Osteoblast (primary cell): ENCODE measurements at regions not wholly inside any gene's neighbourhood (a gene's known extent, or its start where the extent isn't known, plus 50 kb on each side); places are given as distances from the start of the nearest gene placed in this dataset.

Source experiments
- DNase-seq: peaks from one replicate; pipeline ENCODE4 v3.0.0; 2011; ENCODE audit warnings: low spot score, mixed read lengths; ENCODE audit not compliant: insufficient read length; ENCODE audit errors: missing footprints
- H2AFZ ChIP-seq: 2 replicates; pipeline ENCODE4 v1.6.0; 2011; ENCODE audit warnings: mild to moderate bottlenecking, low read length
- H3K27ac ChIP-seq: 2 replicates; pipeline ENCODE4 v1.5.1; 2011; ENCODE audit warnings: mild to moderate bottlenecking, low read depth, low read length, moderate library complexity
- H3K27me3 ChIP-seq: 2 replicates; pipeline ENCODE4 v1.6.0; 2012; ENCODE audit warnings: mild to moderate bottlenecking, control low read depth, inconsistent platforms, low read length, moderate library complexity; ENCODE audit not compliant: insufficient read depth
- H3K36me3 ChIP-seq: 2 replicates; pipeline ENCODE4 v1.5.1; 2011; ENCODE audit warnings: mild to moderate bottlenecking, low read length, control low read depth, moderate library complexity; ENCODE audit not compliant: insufficient read depth
- H3K4me1 ChIP-seq: 2 replicates; pipeline ENCODE4 v1.5.1; 2011; ENCODE audit warnings: mild to moderate bottlenecking, low read length, control low read depth, moderate library complexity; ENCODE audit not compliant: insufficient read depth
- H3K4me2 ChIP-seq: 2 replicates; pipeline ENCODE4 v1.6.0; 2011; ENCODE audit warnings: mild to moderate bottlenecking, low read length; ENCODE audit not compliant: insufficient read depth
- H3K4me3 ChIP-seq: fragments of 200-600 bp; sonication (generic); 3 replicates; pipeline ENCODE4 v1.5.1; 2012; ENCODE audit warnings: mild to moderate bottlenecking, low read length, inconsistent platforms; ENCODE audit not compliant: insufficient read depth
- H3K79me2 ChIP-seq: 2 replicates; pipeline ENCODE4 v1.6.0; 2012; ENCODE audit warnings: mild to moderate bottlenecking, low read length, control low read depth, inconsistent platforms; ENCODE audit not compliant: insufficient read depth
- H3K9me3 ChIP-seq: 2 replicates; pipeline ENCODE4 v1.5.1; 2011; ENCODE audit warnings: low read depth, low read length, control low read depth
- H4K20me1 ChIP-seq: 2 replicates; pipeline ENCODE4 v1.6.0; 2012; ENCODE audit warnings: mild to moderate bottlenecking, low read length, control low read depth; ENCODE audit not compliant: insufficient read depth
- TF ChIP-seq, protein P1 (sequence below): IDR thresholded peaks from 2 replicates; pipeline ENCODE4 v1.5.1; 2011; ENCODE audit warnings: mild to moderate bottlenecking, low read depth, low read length, moderate library complexity; ENCODE audit errors: extremely low read depth

DNA sequence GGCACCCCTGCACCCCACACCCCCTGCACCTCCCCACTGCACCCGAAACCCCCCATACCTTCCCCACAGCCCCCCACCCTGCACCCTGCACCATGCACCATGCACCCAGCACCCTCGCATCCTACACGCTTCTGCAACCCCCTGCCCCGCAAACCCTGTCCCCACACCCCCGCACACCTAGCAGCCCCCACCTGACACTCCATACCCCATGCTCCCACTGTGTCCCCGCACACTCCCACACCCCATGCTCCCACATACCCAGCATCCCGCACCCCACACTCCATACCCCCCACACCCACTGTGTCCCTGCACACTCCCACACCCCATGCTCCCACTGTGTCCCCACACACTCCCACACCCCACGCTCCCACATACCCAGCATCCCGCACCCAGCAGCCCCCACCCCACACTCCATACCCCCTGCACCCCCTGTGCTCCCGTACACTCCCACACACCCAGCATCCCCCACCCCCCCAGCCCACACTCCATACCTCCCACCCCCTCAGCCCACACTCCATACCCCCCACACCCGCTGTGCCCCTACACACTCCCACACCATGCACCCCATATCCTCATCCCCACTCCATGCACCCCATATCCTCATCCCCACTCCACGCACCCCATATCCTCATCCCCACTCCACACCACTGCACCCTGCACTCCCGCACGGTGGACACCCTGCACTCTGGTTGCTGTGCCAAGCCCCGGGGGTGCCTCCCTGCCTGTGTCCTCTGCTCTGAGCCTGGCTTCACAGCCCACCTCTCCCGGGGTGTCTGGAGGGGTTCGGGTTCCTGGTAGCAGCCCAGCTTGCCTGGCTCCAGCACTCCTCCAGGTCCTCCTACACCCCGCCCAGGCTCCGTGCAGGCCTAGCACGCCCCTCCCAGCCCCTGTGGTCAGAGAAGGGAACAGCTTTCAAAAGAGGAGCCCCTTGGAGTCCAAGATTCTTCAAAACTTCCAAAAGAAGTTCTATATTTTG, 93.9 kb upstream of the CTDP1 start:
- Histone ChIP-seq H2AFZ (no peak overlapping the region), H3K4me3 (no peak overlapping the region), H3K27me3 (no peaks in the 10 kb centered on the region), H3K9me3 (no peaks in the 10 kb centered on the region), H4K20me1 (no peaks in the 10 kb centered on the region), H3K4me2 (no peak overlapping the region), H3K79me2 (no peaks in the 10 kb centered on the region), H3K4me1 (peaks cover 16% of the 10 kb centered on the region), H3K36me3 (no peaks in the 10 kb centered on the region), H3K27ac (no peak overlapping the region)
- peak; percentile 86 for DNase-seq
- TF ChIP-seq, protein P1, sequence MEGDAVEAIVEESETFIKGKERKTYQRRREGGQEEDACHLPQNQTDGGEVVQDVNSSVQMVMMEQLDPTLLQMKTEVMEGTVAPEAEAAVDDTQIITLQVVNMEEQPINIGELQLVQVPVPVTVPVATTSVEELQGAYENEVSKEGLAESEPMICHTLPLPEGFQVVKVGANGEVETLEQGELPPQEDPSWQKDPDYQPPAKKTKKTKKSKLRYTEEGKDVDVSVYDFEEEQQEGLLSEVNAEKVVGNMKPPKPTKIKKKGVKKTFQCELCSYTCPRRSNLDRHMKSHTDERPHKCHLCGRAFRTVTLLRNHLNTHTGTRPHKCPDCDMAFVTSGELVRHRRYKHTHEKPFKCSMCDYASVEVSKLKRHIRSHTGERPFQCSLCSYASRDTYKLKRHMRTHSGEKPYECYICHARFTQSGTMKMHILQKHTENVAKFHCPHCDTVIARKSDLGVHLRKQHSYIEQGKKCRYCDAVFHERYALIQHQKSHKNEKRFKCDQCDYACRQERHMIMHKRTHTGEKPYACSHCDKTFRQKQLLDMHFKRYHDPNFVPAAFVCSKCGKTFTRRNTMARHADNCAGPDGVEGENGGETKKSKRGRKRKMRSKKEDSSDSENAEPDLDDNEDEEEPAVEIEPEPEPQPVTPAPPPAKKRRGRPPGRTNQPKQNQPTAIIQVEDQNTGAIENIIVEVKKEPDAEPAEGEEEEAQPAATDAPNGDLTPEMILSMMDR, result no peak

DNA sequence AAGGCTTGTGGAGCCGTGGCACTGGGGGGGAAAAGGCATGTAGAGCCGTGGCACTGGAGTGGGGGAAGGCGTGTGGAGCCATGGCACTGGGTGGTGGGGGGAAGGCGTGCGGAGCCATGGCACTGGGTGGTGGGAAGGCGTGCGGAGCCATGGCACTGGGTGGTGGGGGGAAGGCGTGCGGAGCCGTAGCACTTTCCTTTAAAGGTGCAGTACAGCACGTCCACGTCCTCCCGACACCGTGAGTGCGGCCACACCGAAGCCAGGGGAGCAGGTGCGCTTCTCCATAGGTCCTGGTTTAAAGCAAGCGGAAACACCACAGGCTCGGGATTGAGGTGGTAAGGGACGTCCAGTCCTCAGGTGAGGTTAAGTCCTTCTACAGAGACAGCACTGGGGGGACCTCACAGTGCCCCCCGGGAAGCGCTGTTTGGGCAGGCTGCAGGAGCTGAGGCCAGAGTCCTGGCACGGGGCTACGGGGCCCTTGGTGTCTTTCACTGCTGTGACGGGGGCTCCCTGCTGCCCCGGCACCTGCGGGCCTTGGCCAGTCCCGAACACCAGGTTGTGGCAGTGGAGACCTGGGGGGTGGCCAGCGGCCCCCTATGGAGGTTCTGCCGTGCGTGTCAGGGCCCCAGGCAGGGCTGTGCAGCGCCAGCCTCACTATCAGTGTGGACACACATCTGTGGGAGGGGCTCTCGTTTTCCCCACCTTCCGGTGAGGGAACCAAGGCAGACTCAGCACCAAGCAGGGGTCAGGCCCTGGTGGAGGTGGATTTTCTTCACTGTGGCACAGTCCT, 93.0 kb upstream of the CTDP1 start:
- no peak overlapping the region for H3K4me2 ChIP-seq
- H3K27ac ChIP-seq, result no peak overlapping the region
- H3K79me2 ChIP-seq, result no peaks in the 10 kb centered on the region
- H3K4me3 ChIP-seq, result no peak overlapping the region
- H2AFZ ChIP-seq, result no peak overlapping the region
- no peaks in the 10 kb centered on the region for H3K27me3 ChIP-seq
- no peaks in the 10 kb centered on the region for H3K9me3 ChIP-seq
- peak; percentile 77 for DNase-seq
- H3K36me3 ChIP-seq, result no peaks in the 10 kb centered on the region
- no peaks in the 10 kb centered on the region for H4K20me1 ChIP-seq
- TF ChIP-seq, protein P1, result no peak
- peaks cover 16% of the 10 kb centered on the region for H3K4me1 ChIP-seq

DNA sequence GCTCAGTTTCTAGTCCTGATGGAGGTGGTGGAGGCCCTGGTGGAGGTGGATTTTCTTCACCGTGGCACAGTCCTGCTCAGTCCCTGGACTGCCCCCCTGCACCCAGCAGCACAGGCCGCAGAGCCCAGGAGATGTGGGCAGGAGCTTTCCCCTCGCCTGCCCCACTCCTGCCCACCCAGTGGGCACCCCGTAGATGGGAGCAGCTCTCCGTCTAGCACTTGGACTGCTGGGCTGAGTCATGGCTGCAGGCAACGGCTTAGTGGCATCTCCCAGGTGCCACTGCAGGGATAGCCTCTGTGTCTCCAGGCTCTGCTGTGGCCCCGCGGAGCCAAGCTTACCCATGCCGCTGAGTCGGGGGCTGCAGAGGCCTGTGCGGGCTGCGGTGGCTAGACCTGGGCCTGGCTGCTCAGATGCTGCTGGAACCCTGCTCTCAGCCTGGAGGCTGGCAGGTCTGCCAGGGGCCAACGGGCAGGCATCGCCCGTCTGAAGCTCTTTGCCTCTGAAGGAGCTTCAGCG, 92.3 kb upstream of the CTDP1 start:
- TF ChIP-seq, protein P1, result no peak
- Histone ChIP-seq H3K9me3 (no peaks in the 10 kb centered on the region), H3K36me3 (no peaks in the 10 kb centered on the region), H3K27ac (no peak overlapping the region), H3K4me1 (peaks cover 16% of the 10 kb centered on the region), H2AFZ (no peak overlapping the region), H3K4me3 (no peak overlapping the region), H3K4me2 (no peak overlapping the region), H3K79me2 (no peaks in the 10 kb centered on the region), H3K27me3 (peaks cover 2% of the 10 kb centered on the region), H4K20me1 (no peaks in the 10 kb centered on the region)
- peak; percentile 90 for DNase-seq
